K562 (cell line): ENCODE measurements at regions not wholly inside any gene's neighbourhood (a gene's known extent, or its start where the extent isn't known, plus 50 kb on each side); places are given as distances from the start of the nearest gene placed in this dataset.

Experiments
- ATAC-seq: fragments of 200-7000 bp; cut with Tn5 transposase; 3 replicates; pipeline ENCODE4 v1.9.1; 2020; ENCODE audit warnings: moderate library complexity
- BruUV-seq: library from RNA; stranded (reverse); fragments of 400-500 nt; replicated peaks from 2 replicates; lab custom pipeline; 2021; lab: Mats Ljungman, UMichigan
- CTCF ChIA-PET: fragments of 300-600 bp; formaldehyde crosslinking; extraction: SDS; loops from one replicate; lab custom pipeline; 2021; ENCODE audit warnings: low intra/inter-chr PET ratio; lab: Yijun Ruan, JAX
- POLR2A ChIA-PET: fragments of 300-600, 350-650 bp; sonication (Branson Sonifier 250); formaldehyde crosslinking; extraction: SDS; loops from one replicate; lab custom pipeline; 2021; ENCODE audit warnings: antibody characterized with exemption, inconsistent platforms; lab: Yijun Ruan, JAX
- DNase-seq, 4 experiments: peaks; one replicate each; pipeline versions ENCODE4 v3.0.0 to v3.0.0-alpha.2; 2011 to 2018; ENCODE audit warnings: low spot score in 3 of 4, mixed read lengths in 3 of 4; ENCODE audit errors: extremely low read depth in 1 of 4
- FAIRE-seq: peaks from 2 replicates; lab custom pipeline; 2011; peaks lifted over from hg19 to GRCh38; lab: Jason Lieb, UNC
- H2AFZ ChIP-seq: 2 replicates; pipeline ENCODE4 v1.6.0; 2011; ENCODE audit warnings: low read depth, low read length, control low read depth, inconsistent platforms
- H3K27ac ChIP-seq: fragments of 200-600 bp; 3 replicates; pipeline ENCODE4 v1.8.0; 2011; ENCODE audit warnings: low read depth, mild to moderate bottlenecking, control low read depth, inconsistent platforms, low read length, moderate library complexity, mixed read lengths; ENCODE audit errors: extremely low read depth
- H3K27me3 ChIP-seq, 2 experiments: fragments of 300-600 bp in 1 of 2; 2 replicates in 1 of 2; 3 replicates in 1 of 2; pipeline versions ENCODE4 v1.6.0 to v1.8.0; 2011; ENCODE audit warnings: inconsistent platforms in 2 of 2, low read length in 2 of 2, mild to moderate bottlenecking in 1 of 2, mixed read lengths in 1 of 2, moderate library complexity in 1 of 2; ENCODE audit not compliant: control insufficient read depth in 2 of 2, insufficient read depth in 2 of 2
- H3K36me3 ChIP-seq: fragments of 300-600 bp; 3 replicates; pipeline ENCODE4 v1.8.0; 2011; ENCODE audit warnings: mild to moderate bottlenecking, low read length, inconsistent platforms; ENCODE audit not compliant: control insufficient read depth, insufficient read depth
- H3K4me1 ChIP-seq, 2 experiments: fragments of 200-600 bp in 1 of 2; replicated peaks in 1 of 2; 2 replicates in 1 of 2; 3 replicates in 1 of 2; pipeline versions ENCODE4 v1.5.1 to v1.8.0; 2011; ENCODE audit warnings: inconsistent platforms in 2 of 2, low read length in 2 of 2, mild to moderate bottlenecking in 1 of 2, mixed read lengths in 1 of 2, moderate library complexity in 1 of 2; ENCODE audit not compliant: control insufficient read depth in 2 of 2, insufficient read depth in 2 of 2
- H3K4me2 ChIP-seq: 2 replicates; pipeline ENCODE4 v1.6.1; 2011; ENCODE audit warnings: low read length, control low read depth, inconsistent platforms, mixed read lengths; ENCODE audit not compliant: insufficient read depth
- H3K4me3 ChIP-seq: fragments of 200-600 bp; sonication (generic), shearing (Covaris generic); 2 replicates; pipeline ENCODE4 v1.5.1; 2016; ENCODE audit warnings: control low read depth, inconsistent platforms
- H3K79me2 ChIP-seq: fragments of 200-600 bp; 3 replicates; pipeline ENCODE4 v1.8.0; 2011; ENCODE audit warnings: low read length, inconsistent platforms; ENCODE audit not compliant: control insufficient read depth, insufficient read depth
- H3K9ac ChIP-seq, 2 experiments: 2 replicates each; pipeline versions ENCODE4 v1.6.0 to v1.6.1; 2011; ENCODE audit warnings: low read depth in 2 of 2, low read length in 2 of 2, control low read depth in 1 of 2, inconsistent platforms in 1 of 2, mild to moderate bottlenecking in 1 of 2, mixed read lengths in 1 of 2; ENCODE audit not compliant: insufficient read depth in 1 of 2
- H3K9me1 ChIP-seq: one replicate; pipeline ENCODE4 v1.6.0; 2011; ENCODE audit warnings: inconsistent platforms, mild to moderate bottlenecking, low read length, moderate library complexity; ENCODE audit not compliant: control insufficient read depth, insufficient read depth
- H3K9me3 ChIP-seq: replicated peaks from 2 replicates; pipeline ENCODE4 v1.5.1; 2011; ENCODE audit warnings: low read depth, low read length, inconsistent platforms; ENCODE audit not compliant: control insufficient read depth, insufficient read depth
- H4K20me1 ChIP-seq: replicated peaks from 2 replicates; pipeline ENCODE4 v1.6.1; 2011; ENCODE audit warnings: low read length, inconsistent platforms, mixed read lengths; ENCODE audit not compliant: control insufficient read depth, insufficient read depth
- DDX20 ChIP-seq: fragments of 450-650 bp; IDR thresholded peaks from 2 replicates; pipeline ENCODE4 v1.6.1; 2016; ENCODE audit warnings: missing genetic modification characterization, low read depth, mild to moderate bottlenecking, missing compliant biosample characterization, moderate library complexity
- FOXO4 ChIP-seq: fragments of 450-650 bp; formaldehyde crosslinking; IDR thresholded peaks from 2 replicates; pipeline ENCODE4 v1.4.0; 2020; ENCODE audit warnings: mild to moderate bottlenecking, moderate library complexity
- GTF3C2 ChIP-seq: IDR thresholded peaks from 3 replicates; pipeline ENCODE4 v1.6.1; 2011; ENCODE audit warnings: borderline replicate concordance, mild to moderate bottlenecking, moderate library complexity; ENCODE audit not compliant: insufficient read length; ENCODE audit errors: extremely low read depth
- MEIS2 ChIP-seq: fragments of 450-650 bp; IDR thresholded peaks from 2 replicates; pipeline ENCODE4 v1.6.1; 2014; ENCODE audit warnings: mild to moderate bottlenecking; ENCODE audit not compliant: partially characterized antibody
- PTBP1 ChIP-seq: fragments of 200-400 bp; formaldehyde crosslinking; IDR thresholded peaks from 2 replicates; pipeline ENCODE4 v1.6.1; 2017; ENCODE audit warnings: low read depth, low read length
- SMARCA4 ChIP-seq: fragments of 450-650 bp; IDR thresholded peaks from 2 replicates; pipeline ENCODE4 v1.6.1; 2016
- SNIP1 ChIP-seq: fragments of 450-650 bp; IDR thresholded peaks from 2 replicates; pipeline ENCODE4 v1.7.1; 2017; ENCODE audit warnings: low read depth, mild to moderate bottlenecking
- TAF1 ChIP-seq: IDR thresholded peaks from 2 replicates; pipeline ENCODE4 v1.6.1; 2011; ENCODE audit warnings: mild to moderate bottlenecking, low read length, moderate library complexity; ENCODE audit not compliant: insufficient read depth, control insufficient read depth, severe bottlenecking; ENCODE audit errors: extremely low read depth
- TSC22D4 ChIP-seq: fragments of 450-650 bp; IDR thresholded peaks from 2 replicates; pipeline ENCODE4 v1.6.1; 2016; ENCODE audit warnings: missing genetic modification characterization, missing biosample characterization, control low read depth
- ZBTB8A ChIP-seq: fragments of 450-650 bp; IDR thresholded peaks from 2 replicates; pipeline ENCODE4 v1.6.1; 2018; ENCODE audit warnings: mild to moderate bottlenecking, moderate library complexity; ENCODE audit not compliant: partially characterized antibody
- ZFPM2 ChIP-seq: fragments of 250-450 bp; sonication (Bioruptor Pico); IDR thresholded peaks from 2 replicates; pipeline ENCODE4 v1.5.1; 2022; ENCODE audit warnings: mild to moderate bottlenecking
- ZNF282 ChIP-seq: sonication (generic); formaldehyde crosslinking; IDR thresholded peaks from 2 replicates; pipeline ENCODE4 v1.8.1; 2023; ENCODE audit warnings: missing genetic modification reagents
- ZNF518B ChIP-seq: fragments of 250-450 bp; sonication (Bioruptor Pico); IDR thresholded peaks from 2 replicates; pipeline ENCODE4 v1.5.0; 2021; ENCODE audit warnings: mild to moderate bottlenecking, moderate library complexity
- WGBS: fragments of 100-300 bp; shearing (Covaris generic); methylation state at CpG from one replicate; pipeline ENCODE4 v1.1.6; 2016; ENCODE audit warnings: low coverage, mixed read lengths; ENCODE audit not compliant: insufficient coverage; ENCODE audit errors: missing lambda C conversion rate; 5-methylcytosine and 5-hydroxymethylcytosine counted together
- in situ Hi-C: fragments of 300-500 bp; cut with MboI; formaldehyde crosslinking; loops from 4 replicates; pipeline ENCODE4 v1.15.0; 2018; ENCODE audit warnings: inconsistent platforms, mixed read lengths
- intact Hi-C: fragments of 100-400 bp; cut with micrococcal nuclease; formaldehyde crosslinking; loops from 2 replicates; pipeline ENCODE4 v1.14.2; 2022

GRCh38 chr5:125550274-125550673 lies 803.8 kb upstream of the ZNF608 start:
- H2AFZ ChIP-seq: no peak overlapping the region
- intact Hi-C loops (no loop called here), in situ Hi-C loops (no loop called here)
- no peak for ATAC-seq
- H3K27ac ChIP-seq: no peak overlapping the region
- H3K79me2 ChIP-seq: no peaks in the 10 kb centered on the region
- 0% methylated on average over 2 of the region's 2 CpGs for WGBS
- H3K9me1 ChIP-seq: no peaks in the 10 kb centered on the region
- ChIA-PET POLR2A (no interaction called here), CTCF (no interaction called here)
- no peaks in the 10 kb centered on the region for H3K4me1 ChIP-seq
- no peak overlapping the region for H3K9ac ChIP-seq
- no TSS peak for BruUV-seq
- no peak for FAIRE-seq
- no peaks in the 10 kb centered on the region for H4K20me1 ChIP-seq
- no peak overlapping the region for H3K4me3 ChIP-seq
- TF ChIP-seq SNIP1 (no peak), ZNF282 (CRISPR knock-in tag) (no peak), ZNF518B (CRISPR knock-in tag) (no peak), TAF1 (no peak), PTBP1 (no peak), MEIS2 (no peak), TSC22D4 (tag) (no peak), GTF3C2 (no peak), ZFPM2 (CRISPR knock-in tag) (no peak), SMARCA4 (no peak), ZBTB8A (no peak), DDX20 (tag) (no peak), FOXO4 (CRISPR knock-in tag) (no peak)
- DNase-seq: no peak
- no peak overlapping the region for H3K4me2 ChIP-seq
- no peaks in the 10 kb centered on the region for H3K27me3 ChIP-seq
- H3K9me3 ChIP-seq: 0 out of 2 replicates have a peak, but pooled peaks cover 3% of the 10 kb centered on the region
- H3K36me3 ChIP-seq: no peaks in the 10 kb centered on the region
